H1 (cell line): ENCODE measurements at regions not wholly inside any gene's neighbourhood (a gene's known extent, or its start where the extent isn't known, plus 50 kb on each side); places are given as distances from the start of the nearest gene placed in this dataset.
"Not testable (repeated sequence)": the region's sequence is repeated elsewhere in the genome, so short reads cannot be mapped to it uniquely, and the experiment has no call there.

Source experiments
- CTCF ChIA-PET: fragments of 300-600 bp; sonication (Branson Sonifier 250); formaldehyde crosslinking; loops from one replicate; lab custom pipeline; 2021; ENCODE audit not compliant: partially characterized antibody; lab: Charles Lee
- POLR2A ChIA-PET: fragments of 300-600 bp; sonication (Branson Sonifier 250); formaldehyde crosslinking; loops from one replicate; lab custom pipeline; 2021; ENCODE audit warnings: inconsistent platforms; ENCODE audit not compliant: partially characterized antibody; lab: Charles Lee
- DNase-seq, 2 experiments: peaks; one replicate each; pipeline versions ENCODE4 v3.0.0 to v3.0.0-alpha.2; 2010 to 2022; ENCODE audit warnings: low spot score in 2 of 2, low read depth in 1 of 2, mixed read lengths in 1 of 2
- FAIRE-seq: peaks from 2 replicates; lab custom pipeline; 2011; peaks lifted over from hg19 to GRCh38; lab: Jason Lieb, UNC
- H2AFZ ChIP-seq: 2 replicates; pipeline ENCODE4 v1.8.1; 2012; ENCODE audit warnings: low read length, inconsistent platforms
- H2AK5ac ChIP-seq: 2 replicates; pipeline ENCODE4 v1.6.1; 2013; ENCODE audit warnings: low read depth, low read length
- H2BK120ac ChIP-seq: replicated peaks from 2 replicates; pipeline ENCODE3; 2013; ENCODE audit warnings: low read depth, low read length, inconsistent platforms
- H2BK12ac ChIP-seq: 2 replicates; pipeline ENCODE4 v1.6.1; 2013; ENCODE audit warnings: low read depth, low read length
- H2BK15ac ChIP-seq: 2 replicates; pipeline ENCODE4 v1.6.1; 2013; ENCODE audit warnings: low read length
- H2BK20ac ChIP-seq: 2 replicates; pipeline ENCODE4 v1.6.1; 2013; ENCODE audit warnings: low read length
- H2BK5ac ChIP-seq: 2 replicates; pipeline ENCODE4 v1.6.1; 2013; ENCODE audit warnings: low read depth, low read length
- H3K14ac ChIP-seq: 2 replicates; pipeline ENCODE4 v1.6.1; 2013; ENCODE audit warnings: inconsistent platforms; ENCODE audit not compliant: insufficient read length
- H3K18ac ChIP-seq: 2 replicates; pipeline ENCODE4 v1.6.1; 2013; ENCODE audit warnings: low read length; ENCODE audit errors: extremely low read depth
- H3K23ac ChIP-seq: 2 replicates; pipeline ENCODE4 v1.6.1; 2013; ENCODE audit warnings: inconsistent platforms; ENCODE audit not compliant: insufficient read length
- H3K23me2 ChIP-seq: 2 replicates; pipeline ENCODE4 v1.6.1; 2013; ENCODE audit warnings: low read depth, low read length
- H3K27ac ChIP-seq: 2 replicates; pipeline ENCODE4 v1.6.1; 2011; ENCODE audit warnings: low read depth, low read length, inconsistent platforms
- H3K27me3 ChIP-seq, 4 experiments: replicated peaks in 1 of 4; 1 replicate in 1 of 4; 2 replicates in 3 of 4; pipeline versions ENCODE4 v1.6.1 to v1.8.1; 2011 to 2013; ENCODE audit warnings: low read length in 3 of 4, mild to moderate bottlenecking in 3 of 4, inconsistent platforms in 2 of 4, mixed read lengths in 2 of 4, moderate library complexity in 1 of 4; ENCODE audit not compliant: control insufficient read depth in 3 of 4, insufficient read depth in 3 of 4; ENCODE audit errors: extremely low read depth in 1 of 4
- H3K36me3 ChIP-seq, 4 experiments: 2 replicates each; pipeline versions ENCODE4 v1.6.1 to v1.8.1; 2011 to 2013; ENCODE audit warnings: mild to moderate bottlenecking in 4 of 4, low read length in 3 of 4, moderate library complexity in 2 of 4, control low read depth in 1 of 4, inconsistent platforms in 1 of 4; ENCODE audit not compliant: insufficient read depth in 4 of 4, control insufficient read depth in 2 of 4
- H3K4ac ChIP-seq: replicated peaks from 2 replicates; pipeline ENCODE3; 2013; ENCODE audit warnings: low read length, low read depth, mixed read lengths, inconsistent platforms; ENCODE audit not compliant: insufficient read length
- H3K4me1 ChIP-seq, 4 experiments: replicated peaks in 1 of 4; 1 replicate in 1 of 4; 2 replicates in 3 of 4; pipeline versions ENCODE4 v1.6.1 to v1.8.1; 2011 to 2013; ENCODE audit warnings: low read length in 3 of 4, inconsistent platforms in 2 of 4, mixed read lengths in 1 of 4; ENCODE audit not compliant: insufficient read depth in 4 of 4, control insufficient read depth in 3 of 4
- H3K4me2 ChIP-seq, 2 experiments: 2 replicates each; pipeline versions ENCODE4 v1.6.1 to v1.8.1; 2011 to 2013; ENCODE audit warnings: low read depth in 2 of 2, low read length in 2 of 2, control low read depth in 1 of 2, inconsistent platforms in 1 of 2, mild to moderate bottlenecking in 1 of 2; ENCODE audit not compliant: insufficient read depth in 1 of 2
- H3K4me3 ChIP-seq, 4 experiments: fragments of 200-600, 300-600 bp in 1 of 4; sonication (generic), shearing (Covaris generic), sonication (Bioruptor Twin) in 1 of 4; 2 replicates each; pipeline versions ENCODE4 v1.5.1 to v1.8.1; 2011 to 2016; ENCODE audit warnings: low read length in 4 of 4, low read depth in 3 of 4, control low read depth in 2 of 4, inconsistent platforms in 2 of 4, mild to moderate bottlenecking in 2 of 4, mixed read lengths in 1 of 4, moderate library complexity in 1 of 4; ENCODE audit not compliant: insufficient read depth in 2 of 4; ENCODE audit errors: extremely low read depth in 1 of 4
- H3K56ac ChIP-seq: replicated peaks from 2 replicates; pipeline ENCODE3; 2013; ENCODE audit warnings: low read depth, mild to moderate bottlenecking, mixed read lengths, low read length, inconsistent platforms; ENCODE audit not compliant: insufficient read length
- H3K79me1 ChIP-seq: 2 replicates; pipeline ENCODE4 v1.6.1; 2013; ENCODE audit warnings: low read depth, low read length, control low read depth
- H3K79me2 ChIP-seq, 2 experiments: 2 replicates each; pipeline versions ENCODE4 v1.6.1 to v1.8.1; 2012 to 2013; ENCODE audit warnings: low read length in 2 of 2, mild to moderate bottlenecking in 2 of 2, inconsistent platforms in 1 of 2; ENCODE audit not compliant: insufficient read depth in 2 of 2, control insufficient read depth in 1 of 2
- H3K9ac ChIP-seq, 4 experiments: replicated peaks in 1 of 4; 1 replicate in 1 of 4; 2 replicates in 3 of 4; pipeline versions ENCODE4 v1.6.1 to v1.8.1; 2011 to 2013; ENCODE audit warnings: low read depth in 3 of 4, low read length in 3 of 4, control low read depth in 2 of 4, mild to moderate bottlenecking in 2 of 4, moderate library complexity in 2 of 4, inconsistent platforms in 1 of 4; ENCODE audit errors: extremely low read depth in 1 of 4
- H3K9me3 ChIP-seq, 2 experiments: 2 replicates each; pipeline versions ENCODE4 v1.6.1 to v1.8.1; 2012 to 2013; ENCODE audit warnings: mild to moderate bottlenecking in 2 of 2, moderate library complexity in 2 of 2, control low read depth in 1 of 2, inconsistent platforms in 1 of 2, low read depth in 1 of 2, low read length in 1 of 2, mixed read lengths in 1 of 2; ENCODE audit not compliant: insufficient read depth in 2 of 2
- H4K20me1 ChIP-seq, 2 experiments: replicated peaks in 1 of 2; 2 replicates each; pipeline versions ENCODE3 to v1.8.1; 2011 to 2013; ENCODE audit warnings: inconsistent platforms in 2 of 2, low read length in 2 of 2, mild to moderate bottlenecking in 1 of 2; ENCODE audit not compliant: insufficient read depth in 2 of 2, control insufficient read depth in 1 of 2
- H4K5ac ChIP-seq: 2 replicates; pipeline ENCODE4 v1.6.1; 2013; ENCODE audit warnings: low read length, low read depth, mixed read lengths, inconsistent platforms; ENCODE audit not compliant: insufficient read length
- H4K8ac ChIP-seq: 2 replicates; pipeline ENCODE4 v1.8.0; 2013; ENCODE audit warnings: mild to moderate bottlenecking, moderate library complexity, low read length, inconsistent platforms; ENCODE audit not compliant: insufficient read depth; ENCODE audit errors: extremely low read depth
- H4K91ac ChIP-seq: replicated peaks from 2 replicates; pipeline ENCODE3; 2013; ENCODE audit warnings: low read length, mixed read lengths, inconsistent platforms; ENCODE audit not compliant: insufficient read length
- WGBS, 2 experiments: shearing (Covaris generic) in 1 of 2; methylation state at CpG; one replicate each; pipeline versions ENCODE4 v1.1.6 to v1.1.7; 2013 to 2015; ENCODE audit warnings: low lambda C conversion rate in 2 of 2, mixed read lengths in 2 of 2, inconsistent platforms in 1 of 2, low coverage in 1 of 2, missing lambda C conversion rate in 1 of 2; ENCODE audit not compliant: insufficient replicate concordance in 2 of 2, insufficient coverage in 1 of 2, insufficient read length in 1 of 2; ENCODE audit errors: extremely low coverage in 1 of 2, missing lambda C conversion rate in 1 of 2; 5-methylcytosine and 5-hydroxymethylcytosine counted together
- TF ChIP-seq, protein P1 (sequence below): IDR thresholded peaks from 2 replicates; pipeline ENCODE4 v1.6.1; 2012; ENCODE audit warnings: inconsistent platforms

DNA sequence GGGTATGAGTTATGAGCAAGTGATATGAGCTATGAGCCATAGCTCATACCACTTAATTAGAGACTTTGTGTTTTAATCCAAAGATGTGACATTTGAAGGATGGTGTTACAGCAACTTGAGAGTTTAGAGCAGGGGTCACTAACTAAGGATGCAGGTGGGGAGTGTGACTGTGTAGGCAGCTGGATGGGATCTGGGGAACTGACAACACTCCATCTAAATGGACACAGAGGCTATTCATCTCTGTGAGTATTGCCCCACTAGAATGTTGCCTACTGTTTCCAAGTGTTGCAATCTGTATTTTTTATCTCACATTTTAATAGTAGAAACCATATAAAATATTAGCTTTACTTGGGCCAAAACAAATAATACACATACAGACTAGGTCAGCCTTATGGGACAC lies 488.1 kb upstream of the DAB2 start (continued):
- TF ChIP-seq, protein P1, sequence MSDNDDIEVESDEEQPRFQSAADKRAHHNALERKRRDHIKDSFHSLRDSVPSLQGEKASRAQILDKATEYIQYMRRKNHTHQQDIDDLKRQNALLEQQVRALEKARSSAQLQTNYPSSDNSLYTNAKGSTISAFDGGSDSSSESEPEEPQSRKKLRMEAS = no peak

DNA sequence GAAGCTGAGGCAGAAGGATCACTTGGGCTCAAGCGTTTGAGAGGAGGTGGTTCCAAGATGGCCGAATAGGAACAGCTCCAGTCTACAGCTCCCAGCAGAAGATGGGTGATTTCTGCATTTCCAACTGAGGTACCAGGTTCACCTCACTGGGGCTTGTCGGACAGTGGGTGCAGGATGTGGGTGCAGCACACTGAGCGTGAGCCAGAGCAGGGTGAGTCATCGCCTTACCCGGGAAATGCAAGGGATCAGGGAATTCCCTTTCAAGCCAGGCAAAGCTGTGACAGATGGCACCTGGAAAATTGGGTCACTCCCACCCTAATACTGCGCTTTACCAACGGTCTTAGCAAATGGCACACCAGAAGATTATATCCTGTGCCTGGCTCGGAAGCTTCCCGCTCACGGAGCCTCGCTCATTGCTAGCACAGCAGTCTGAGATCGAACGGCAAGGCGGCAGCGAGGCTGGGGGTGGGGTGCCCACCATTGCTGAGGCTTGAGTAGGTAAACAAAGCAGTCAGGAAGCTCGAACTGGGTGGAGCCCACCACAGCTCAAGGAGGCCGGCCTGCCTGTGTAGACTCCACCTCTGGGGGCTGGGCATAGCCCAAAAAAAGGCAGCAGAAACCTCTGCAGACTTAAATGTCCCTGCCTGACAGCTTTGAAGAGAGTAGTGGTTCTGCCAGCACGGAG lies 482.6 kb upstream of the DAB2 start:
- 90% methylated on average over 17 of the region's 19 CpGs; no CpG with 5 or more reads in 1 of the 2 experiments for WGBS, 2 experiments
- POLR2A ChIA-PET = not testable (repeated sequence)

More for the DNA sequence above, 482.6 kb upstream of the DAB2 start:
- CTCF ChIA-PET, FAIRE-seq, H3K18ac ChIP-seq, H4K8ac ChIP-seq, H3K4me3 ChIP-seq, H4K91ac ChIP-seq, H4K20me1 ChIP-seq, H3K4me2 ChIP-seq, H2AK5ac ChIP-seq, H2BK12ac ChIP-seq, H3K23ac ChIP-seq, H3K79me1 ChIP-seq, H3K9me3 ChIP-seq, H3K23me2 ChIP-seq, H3K4ac ChIP-seq, H3K27ac ChIP-seq, H4K5ac ChIP-seq, H2BK20ac ChIP-seq, H2BK120ac ChIP-seq, H3K9ac ChIP-seq, H3K27me3 ChIP-seq, H2BK15ac ChIP-seq, H2AFZ ChIP-seq, H3K56ac ChIP-seq, DNase-seq, H3K14ac ChIP-seq, H2BK5ac ChIP-seq, H3K4me1 ChIP-seq, H3K36me3 ChIP-seq, H3K79me2 ChIP-seq: not testable (repeated sequence)
